H1 (cell line): ENCODE measurements at regions not wholly inside any gene's neighbourhood (a gene's known extent, or its start where the extent isn't known, plus 50 kb on each side); places are given as distances from the start of the nearest gene placed in this dataset.

Source experiments
- EP300 ChIP-seq, 2 experiments: IDR thresholded peaks; 1 replicate in 1 of 2; 2 replicates in 1 of 2; pipeline ENCODE4 v1.6.1; 2011 to 2012; ENCODE audit warnings: low read depth in 2 of 2, low read length in 2 of 2, mild to moderate bottlenecking in 2 of 2, borderline replicate concordance in 1 of 2, inconsistent platforms in 1 of 2, moderate library complexity in 1 of 2
- GABPA ChIP-seq: IDR thresholded peaks from 2 replicates; pipeline ENCODE4 v1.6.1; 2011; ENCODE audit warnings: mild to moderate bottlenecking, low read length, moderate library complexity, borderline replicate concordance; ENCODE audit not compliant: insufficient read depth
- KDM5A ChIP-seq: fragments of 200-600 bp; IDR thresholded peaks from 2 replicates; pipeline ENCODE4 v1.7.1; 2012; ENCODE audit warnings: mild to moderate bottlenecking, low read length, inconsistent platforms, mixed read lengths
- POLR2A ChIP-seq, 2 experiments: IDR thresholded peaks; 1 replicate in 1 of 2; 2 replicates in 1 of 2; pipeline ENCODE4 v1.6.1; 2011; ENCODE audit warnings: low read depth in 2 of 2, low read length in 2 of 2, mild to moderate bottlenecking in 2 of 2; ENCODE audit errors: control extremely low read depth in 1 of 2
- SIX5 ChIP-seq: IDR thresholded peaks from 2 replicates; pipeline ENCODE4 v1.6.1; 2011; ENCODE audit warnings: mild to moderate bottlenecking, low read depth, low read length
- TCF12 ChIP-seq: IDR thresholded peaks from 2 replicates; pipeline ENCODE4 v1.6.1; 2011; ENCODE audit warnings: low read depth, mild to moderate bottlenecking, low read length
- ZNF274 ChIP-seq: IDR thresholded peaks from 2 replicates; pipeline ENCODE4 v1.7.0; 2012; ENCODE audit warnings: low read length, borderline replicate concordance; ENCODE audit errors: extremely low read depth
- TF ChIP-seq, protein P1 (sequence below): fragments of 300-600 bp; sonication (generic); IDR thresholded peaks from 2 replicates; pipeline ENCODE4 v1.7.1; 2012; ENCODE audit warnings: low read length, moderate library complexity, mild to moderate bottlenecking, inconsistent platforms; ENCODE audit not compliant: insufficient replicate concordance
- TF ChIP-seq, protein P2 (sequence below), 3 experiments: IDR thresholded peaks; 1 replicate in 2 of 3; 2 replicates in 1 of 3; pipeline versions ENCODE4 v1.5.1 to v1.6.1; 2011; ENCODE audit warnings: low read length in 3 of 3, mild to moderate bottlenecking in 3 of 3, inconsistent platforms in 2 of 3, low read depth in 1 of 3, moderate library complexity in 1 of 3; ENCODE audit not compliant: insufficient read depth in 1 of 3; ENCODE audit errors: control extremely low read depth in 1 of 3

- TF ChIP-seq, protein P1, sequence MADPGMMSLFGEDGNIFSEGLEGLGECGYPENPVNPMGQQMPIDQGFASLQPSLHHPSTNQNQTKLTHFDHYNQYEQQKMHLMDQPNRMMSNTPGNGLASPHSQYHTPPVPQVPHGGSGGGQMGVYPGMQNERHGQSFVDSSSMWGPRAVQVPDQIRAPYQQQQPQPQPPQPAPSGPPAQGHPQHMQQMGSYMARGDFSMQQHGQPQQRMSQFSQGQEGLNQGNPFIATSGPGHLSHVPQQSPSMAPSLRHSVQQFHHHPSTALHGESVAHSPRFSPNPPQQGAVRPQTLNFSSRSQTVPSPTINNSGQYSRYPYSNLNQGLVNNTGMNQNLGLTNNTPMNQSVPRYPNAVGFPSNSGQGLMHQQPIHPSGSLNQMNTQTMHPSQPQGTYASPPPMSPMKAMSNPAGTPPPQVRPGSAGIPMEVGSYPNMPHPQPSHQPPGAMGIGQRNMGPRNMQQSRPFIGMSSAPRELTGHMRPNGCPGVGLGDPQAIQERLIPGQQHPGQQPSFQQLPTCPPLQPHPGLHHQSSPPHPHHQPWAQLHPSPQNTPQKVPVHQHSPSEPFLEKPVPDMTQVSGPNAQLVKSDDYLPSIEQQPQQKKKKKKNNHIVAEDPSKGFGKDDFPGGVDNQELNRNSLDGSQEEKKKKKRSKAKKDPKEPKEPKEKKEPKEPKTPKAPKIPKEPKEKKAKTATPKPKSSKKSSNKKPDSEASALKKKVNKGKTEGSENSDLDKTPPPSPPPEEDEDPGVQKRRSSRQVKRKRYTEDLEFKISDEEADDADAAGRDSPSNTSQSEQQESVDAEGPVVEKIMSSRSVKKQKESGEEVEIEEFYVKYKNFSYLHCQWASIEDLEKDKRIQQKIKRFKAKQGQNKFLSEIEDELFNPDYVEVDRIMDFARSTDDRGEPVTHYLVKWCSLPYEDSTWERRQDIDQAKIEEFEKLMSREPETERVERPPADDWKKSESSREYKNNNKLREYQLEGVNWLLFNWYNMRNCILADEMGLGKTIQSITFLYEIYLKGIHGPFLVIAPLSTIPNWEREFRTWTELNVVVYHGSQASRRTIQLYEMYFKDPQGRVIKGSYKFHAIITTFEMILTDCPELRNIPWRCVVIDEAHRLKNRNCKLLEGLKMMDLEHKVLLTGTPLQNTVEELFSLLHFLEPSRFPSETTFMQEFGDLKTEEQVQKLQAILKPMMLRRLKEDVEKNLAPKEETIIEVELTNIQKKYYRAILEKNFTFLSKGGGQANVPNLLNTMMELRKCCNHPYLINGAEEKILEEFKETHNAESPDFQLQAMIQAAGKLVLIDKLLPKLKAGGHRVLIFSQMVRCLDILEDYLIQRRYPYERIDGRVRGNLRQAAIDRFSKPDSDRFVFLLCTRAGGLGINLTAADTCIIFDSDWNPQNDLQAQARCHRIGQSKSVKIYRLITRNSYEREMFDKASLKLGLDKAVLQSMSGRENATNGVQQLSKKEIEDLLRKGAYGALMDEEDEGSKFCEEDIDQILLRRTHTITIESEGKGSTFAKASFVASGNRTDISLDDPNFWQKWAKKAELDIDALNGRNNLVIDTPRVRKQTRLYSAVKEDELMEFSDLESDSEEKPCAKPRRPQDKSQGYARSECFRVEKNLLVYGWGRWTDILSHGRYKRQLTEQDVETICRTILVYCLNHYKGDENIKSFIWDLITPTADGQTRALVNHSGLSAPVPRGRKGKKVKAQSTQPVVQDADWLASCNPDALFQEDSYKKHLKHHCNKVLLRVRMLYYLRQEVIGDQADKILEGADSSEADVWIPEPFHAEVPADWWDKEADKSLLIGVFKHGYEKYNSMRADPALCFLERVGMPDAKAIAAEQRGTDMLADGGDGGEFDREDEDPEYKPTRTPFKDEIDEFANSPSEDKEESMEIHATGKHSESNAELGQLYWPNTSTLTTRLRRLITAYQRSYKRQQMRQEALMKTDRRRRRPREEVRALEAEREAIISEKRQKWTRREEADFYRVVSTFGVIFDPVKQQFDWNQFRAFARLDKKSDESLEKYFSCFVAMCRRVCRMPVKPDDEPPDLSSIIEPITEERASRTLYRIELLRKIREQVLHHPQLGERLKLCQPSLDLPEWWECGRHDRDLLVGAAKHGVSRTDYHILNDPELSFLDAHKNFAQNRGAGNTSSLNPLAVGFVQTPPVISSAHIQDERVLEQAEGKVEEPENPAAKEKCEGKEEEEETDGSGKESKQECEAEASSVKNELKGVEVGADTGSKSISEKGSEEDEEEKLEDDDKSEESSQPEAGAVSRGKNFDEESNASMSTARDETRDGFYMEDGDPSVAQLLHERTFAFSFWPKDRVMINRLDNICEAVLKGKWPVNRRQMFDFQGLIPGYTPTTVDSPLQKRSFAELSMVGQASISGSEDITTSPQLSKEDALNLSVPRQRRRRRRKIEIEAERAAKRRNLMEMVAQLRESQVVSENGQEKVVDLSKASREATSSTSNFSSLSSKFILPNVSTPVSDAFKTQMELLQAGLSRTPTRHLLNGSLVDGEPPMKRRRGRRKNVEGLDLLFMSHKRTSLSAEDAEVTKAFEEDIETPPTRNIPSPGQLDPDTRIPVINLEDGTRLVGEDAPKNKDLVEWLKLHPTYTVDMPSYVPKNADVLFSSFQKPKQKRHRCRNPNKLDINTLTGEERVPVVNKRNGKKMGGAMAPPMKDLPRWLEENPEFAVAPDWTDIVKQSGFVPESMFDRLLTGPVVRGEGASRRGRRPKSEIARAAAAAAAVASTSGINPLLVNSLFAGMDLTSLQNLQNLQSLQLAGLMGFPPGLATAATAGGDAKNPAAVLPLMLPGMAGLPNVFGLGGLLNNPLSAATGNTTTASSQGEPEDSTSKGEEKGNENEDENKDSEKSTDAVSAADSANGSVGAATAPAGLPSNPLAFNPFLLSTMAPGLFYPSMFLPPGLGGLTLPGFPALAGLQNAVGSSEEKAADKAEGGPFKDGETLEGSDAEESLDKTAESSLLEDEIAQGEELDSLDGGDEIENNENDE = no peak
- TF ChIP-seq SIX5 (no peak), GABPA (no peak), EP300 (IDR thresholded peaks at IDR 0.05; ENCODE audit: borderline replicate concordance in 1 of 2, low read depth in 2 of 2, low read length in 2 of 2) (no peak), ZNF274 (no peak), KDM5A (no peak), POLR2A (IDR thresholded peaks at IDR 0.05; ENCODE audit: control extremely low read depth in 1 of 2, low read depth in 2 of 2, low read length in 2 of 2) (no peak), TCF12 (no peak)
- TF ChIP-seq, protein P2, sequence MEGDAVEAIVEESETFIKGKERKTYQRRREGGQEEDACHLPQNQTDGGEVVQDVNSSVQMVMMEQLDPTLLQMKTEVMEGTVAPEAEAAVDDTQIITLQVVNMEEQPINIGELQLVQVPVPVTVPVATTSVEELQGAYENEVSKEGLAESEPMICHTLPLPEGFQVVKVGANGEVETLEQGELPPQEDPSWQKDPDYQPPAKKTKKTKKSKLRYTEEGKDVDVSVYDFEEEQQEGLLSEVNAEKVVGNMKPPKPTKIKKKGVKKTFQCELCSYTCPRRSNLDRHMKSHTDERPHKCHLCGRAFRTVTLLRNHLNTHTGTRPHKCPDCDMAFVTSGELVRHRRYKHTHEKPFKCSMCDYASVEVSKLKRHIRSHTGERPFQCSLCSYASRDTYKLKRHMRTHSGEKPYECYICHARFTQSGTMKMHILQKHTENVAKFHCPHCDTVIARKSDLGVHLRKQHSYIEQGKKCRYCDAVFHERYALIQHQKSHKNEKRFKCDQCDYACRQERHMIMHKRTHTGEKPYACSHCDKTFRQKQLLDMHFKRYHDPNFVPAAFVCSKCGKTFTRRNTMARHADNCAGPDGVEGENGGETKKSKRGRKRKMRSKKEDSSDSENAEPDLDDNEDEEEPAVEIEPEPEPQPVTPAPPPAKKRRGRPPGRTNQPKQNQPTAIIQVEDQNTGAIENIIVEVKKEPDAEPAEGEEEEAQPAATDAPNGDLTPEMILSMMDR (IDR thresholded peaks at IDR 0.05; ENCODE audit: control extremely low read depth in 1 of 3, insufficient read depth in 1 of 3, low read depth in 1 of 3, low read length in 3 of 3) = no peak
Measured at GRCh38 chr1:83794384-83794783, 204.5 kb downstream of the TTLL7 start (continued).
